NCI-H2196 treated with DMSO at 0.1 percent for 48 hours (cell line): ENCODE measurements at regions not wholly inside any gene's neighbourhood (a gene's known extent, or its start where the extent isn't known, plus 50 kb on each side); places are given as distances from the start of the nearest gene placed in this dataset.

Experiments used
- DNase-seq: peaks from one replicate; lab custom pipeline; 2025; ENCODE audit not compliant: unreplicated experiment; lab: John Stamatoyannopoulos, UW

- DNase-seq = no peak
Measured at GRCh38 chr2:18427762-18428161, 132.7 kb downstream of the RDH14 start.

- DNase-seq = no peak
Measured at GRCh38 chr2:18426174-18426573, 134.3 kb downstream of the RDH14 start.

GRCh38 chr2:18425210-18425703, 135.2 kb downstream of the RDH14 start:
- DNase-seq = no peak

- no peak for DNase-seq
Measured at GRCh38 chr2:18423636-18424035, 136.8 kb downstream of the RDH14 start.

- no peak for DNase-seq
Measured at GRCh38 chr2:18422432-18423165, 137.9 kb downstream of the RDH14 start.

- no peak for DNase-seq
Measured at GRCh38 chr2:18413676-18414396, 146.6 kb downstream of the RDH14 start.

GRCh38 chr2:18412980-18413675, 147.3 kb downstream of the RDH14 start:
- no peak for DNase-seq

- no peak for DNase-seq
Measured at GRCh38 chr2:18411626-18412025, 148.8 kb downstream of the RDH14 start.

GRCh38 chr2:18410543-18410942, 149.9 kb downstream of the RDH14 start:
- no peak for DNase-seq

- no peak for DNase-seq
Measured at GRCh38 chr2:18408638-18409037, 151.8 kb downstream of the RDH14 start.

GRCh38 chr2:18406219-18406618, 154.2 kb downstream of the RDH14 start:
- DNase-seq = no peak

- no peak for DNase-seq
Measured at GRCh38 chr2:18404708-18405107, 155.7 kb downstream of the RDH14 start.

GRCh38 chr2:18403921-18404522, 156.4 kb downstream of the RDH14 start:
- no peak for DNase-seq

GRCh38 chr2:18402831-18403230, 157.6 kb downstream of the RDH14 start:
- DNase-seq = no peak

- no peak for DNase-seq
Measured at GRCh38 chr2:18401471-18401870, 159.0 kb downstream of the RDH14 start.

GRCh38 chr2:18399601-18400000, 160.9 kb downstream of the RDH14 start:
- DNase-seq = no peak

GRCh38 chr2:18398833-18399232, 161.6 kb downstream of the RDH14 start:
- DNase-seq = no peak

GRCh38 chr2:18396329-18397010, 164.0 kb downstream of the RDH14 start:
- no peak for DNase-seq

GRCh38 chr2:18395555-18395954, 164.9 kb downstream of the RDH14 start:
- no peak for DNase-seq

- peak; percentile 61 for DNase-seq
Measured at GRCh38 chr2:18387441-18388206, 172.8 kb downstream of the RDH14 start.
